Heart left ventricle (tissue), 13 donors: ENCODE measurements at regions not wholly inside any gene's neighbourhood (a gene's known extent, or its start where the extent isn't known, plus 50 kb on each side); places are given as distances from the start of the nearest gene placed in this dataset.
A peak's percentile ranks its signal among the peaks of the same experiment; 100 is the strongest.

Experiments used
- CTCF ChIP-seq, 12 donors: fragments of 200-600 bp; sonication (generic) in 4 of 12; IDR thresholded peaks; one replicate each; pipeline versions ENCODE4 v1.5.0 to v1.8.0; 2018 to 2022; ENCODE audit warnings: antibody characterized with exemption in 12 of 12, mild to moderate bottlenecking in 5 of 12
- POLR2A ChIP-seq, 2 donors: fragments of 450-650 bp; IDR thresholded peaks; one replicate each; pipeline ENCODE4 v1.6.1; 2017; ENCODE audit warnings: antibody characterized with exemption in 2 of 2, mild to moderate bottlenecking in 2 of 2, moderate library complexity in 2 of 2
- donor health status: ischemic (EF 13 %, LVEDD 7.1; RV severe dilation, severe dysfunction).
- donor health status: DM: no; HTN: yes; CAD: no.
- donor health status: DM: no; HTN: no; CAD: no.
- donor health status: ischemic (EF 25% LVEDD 6.9; RV normal size, moderate dysfunction).
- donor health status: ischemic (EF 25% LVEDD 5.7; RV mildly dilated, moderate dysfunction).
- donor health status: ischemic (EF 35%, LVEDD 5.7; RV mildly dilated, moderate dysfunction).
- donor health status: nonischemic (EF 11% LVEDD 7.7; RV severe dilation, severe dysfunction).
- donor health status: DM: yes; HTN: yes; CAD: no.
- donor health status: PGD.
- donor health status: ischemic (EF 29% LVEDD 5.4; RV normal size, mild dysfunction).
- donor health status: nonischemic (EF 23%, LVEDD 6.1; RV moderate dilation, normal function).

DNA sequence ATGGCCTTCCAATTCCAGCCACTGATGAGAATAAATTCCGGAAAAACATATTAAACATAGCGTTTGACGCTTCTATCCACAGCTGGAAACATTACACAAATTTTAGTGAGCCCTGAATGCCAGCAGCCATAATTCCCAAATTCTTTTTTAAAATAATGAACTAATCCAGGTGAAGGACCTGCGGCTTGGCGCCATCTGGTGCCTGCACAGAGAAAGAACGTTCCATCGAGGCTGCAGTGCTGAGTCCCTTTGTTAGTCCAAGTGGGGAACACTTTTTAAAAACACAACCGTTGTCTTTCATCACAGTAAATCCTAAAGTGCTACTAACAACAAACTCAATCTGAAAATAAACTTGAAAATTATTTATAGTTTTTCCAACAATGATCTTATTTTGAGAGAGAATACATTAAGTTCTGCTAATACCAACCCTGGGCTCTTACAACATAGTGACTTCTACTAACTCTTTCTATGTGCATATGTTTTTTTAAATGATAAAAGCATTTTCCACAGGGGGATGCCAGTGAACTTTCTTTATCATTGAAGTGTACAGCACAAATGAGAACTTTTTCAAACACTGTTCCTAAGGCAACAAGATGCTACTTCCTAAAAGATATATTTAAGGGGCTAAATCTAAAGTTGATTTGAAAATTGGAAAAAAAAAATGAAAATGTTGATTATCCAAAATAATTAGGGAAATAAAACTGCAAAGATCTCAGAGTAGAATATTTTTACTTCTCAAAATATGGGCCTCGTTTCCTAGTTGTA, 166.9 kb upstream of the RNF32 start:
- TF ChIP-seq CTCF (IDR thresholded peaks at IDR 0.05) (peak; percentile 42 to 71 (median 54)), POLR2A (IDR thresholded peaks at IDR 0.05) (no peak)
